Mammary epithelial cell (primary cell): ENCODE measurements at regions not wholly inside any gene's neighbourhood (a gene's known extent, or its start where the extent isn't known, plus 50 kb on each side); places are given as distances from the start of the nearest gene placed in this dataset.

ENCODE experiments used
- EZH2 ChIP-seq: IDR thresholded peaks from 2 replicates; pipeline ENCODE4 v1.6.1; 2012; ENCODE audit warnings: low read length, inconsistent platforms, borderline replicate concordance
- TF ChIP-seq, protein P1 (sequence below), 2 donors: IDR thresholded peaks in 1 of 2; conservative IDR thresholded peaks in 1 of 2; 2 replicates each; pipeline ENCODE4 v1.5.1; 2011 to 2012; ENCODE audit warnings: inconsistent platforms in 2 of 2, low read length in 2 of 2, mild to moderate bottlenecking in 2 of 2, control low read depth in 1 of 2, low read depth in 1 of 2; ENCODE audit not compliant: insufficient read depth in 1 of 2; ENCODE audit errors: extremely low read depth in 1 of 2

DNA sequence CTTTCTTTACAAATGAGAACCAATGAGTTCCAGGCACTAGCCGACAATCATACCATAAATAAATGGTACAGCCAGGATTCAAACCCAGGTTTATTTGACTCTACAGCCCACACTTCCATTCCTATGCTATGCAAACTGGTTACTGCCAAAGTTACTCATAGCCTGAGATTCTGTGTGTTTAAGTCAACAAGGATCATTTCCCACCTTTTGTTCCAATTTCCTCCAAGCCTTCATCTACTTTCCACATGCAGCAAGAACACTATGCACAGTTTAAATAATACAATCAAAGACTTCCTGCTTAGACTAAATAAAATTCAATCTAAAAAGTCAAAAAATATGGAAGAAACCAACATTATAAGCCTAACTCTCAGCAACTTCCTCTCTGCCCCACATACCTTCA, 59.2 kb upstream of the KLF12 start:
- TF ChIP-seq, protein P1, sequence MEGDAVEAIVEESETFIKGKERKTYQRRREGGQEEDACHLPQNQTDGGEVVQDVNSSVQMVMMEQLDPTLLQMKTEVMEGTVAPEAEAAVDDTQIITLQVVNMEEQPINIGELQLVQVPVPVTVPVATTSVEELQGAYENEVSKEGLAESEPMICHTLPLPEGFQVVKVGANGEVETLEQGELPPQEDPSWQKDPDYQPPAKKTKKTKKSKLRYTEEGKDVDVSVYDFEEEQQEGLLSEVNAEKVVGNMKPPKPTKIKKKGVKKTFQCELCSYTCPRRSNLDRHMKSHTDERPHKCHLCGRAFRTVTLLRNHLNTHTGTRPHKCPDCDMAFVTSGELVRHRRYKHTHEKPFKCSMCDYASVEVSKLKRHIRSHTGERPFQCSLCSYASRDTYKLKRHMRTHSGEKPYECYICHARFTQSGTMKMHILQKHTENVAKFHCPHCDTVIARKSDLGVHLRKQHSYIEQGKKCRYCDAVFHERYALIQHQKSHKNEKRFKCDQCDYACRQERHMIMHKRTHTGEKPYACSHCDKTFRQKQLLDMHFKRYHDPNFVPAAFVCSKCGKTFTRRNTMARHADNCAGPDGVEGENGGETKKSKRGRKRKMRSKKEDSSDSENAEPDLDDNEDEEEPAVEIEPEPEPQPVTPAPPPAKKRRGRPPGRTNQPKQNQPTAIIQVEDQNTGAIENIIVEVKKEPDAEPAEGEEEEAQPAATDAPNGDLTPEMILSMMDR (conservative IDR thresholded peaks at IDR 0.05 in 1 of 2, IDR thresholded peaks at IDR 0.05 in 1 of 2; ENCODE audit: extremely low read depth in 1 of 2, insufficient read depth in 1 of 2, low read depth in 1 of 2, low read length in 2 of 2) = no peak
- no peak for TF ChIP-seq EZH2
